T47D (cell line): ENCODE measurements at regions not wholly inside any gene's neighbourhood (a gene's known extent, or its start where the extent isn't known, plus 50 kb on each side); places are given as distances from the start of the nearest gene placed in this dataset.
"Not testable (repeated sequence)": the region's sequence is repeated elsewhere in the genome, so short reads cannot be mapped to it uniquely, and the experiment has no call there.

Experiments used
- DNase-seq, 2 experiments: peaks; one replicate each; pipeline versions ENCODE4 v3.0.0 to v3.0.0-alpha.2; 2011 to 2012; ENCODE audit warnings: low read depth in 1 of 2, low spot score in 1 of 2
- JUND ChIP-seq: IDR thresholded peaks from 2 replicates; pipeline ENCODE4 v1.6.1; 2012; ENCODE audit warnings: low read depth
- in situ Hi-C: cut with HindIII; loops from 2 replicates; pipeline ENCODE4 v1.10.0; 2016; ENCODE audit warnings: low sequenced_read_pairs, low pct_unique_long_range_greater_than_20kb

GRCh38 chr7:54416678-54417077, 125.5 kb upstream of the VSTM2A start:
- in situ Hi-C loops = no loop called here
- TF ChIP-seq JUND = no peak
- no peak for DNase-seq

- DNase-seq = no peak
- in situ Hi-C loops = no loop called here
- no peak for TF ChIP-seq JUND
Measured at GRCh38 chr7:54419209-54419608, 123.0 kb upstream of the VSTM2A start.

GRCh38 chr7:54426406-54426805, 115.8 kb upstream of the VSTM2A start:
- no peak for TF ChIP-seq JUND
- in situ Hi-C loops = no loop called here
- no peak for DNase-seq

- in situ Hi-C loops = no loop called here
- TF ChIP-seq JUND = no peak
Measured at GRCh38 chr7:54429111-54429510, 113.1 kb upstream of the VSTM2A start.

GRCh38 chr7:54439391-54439790, 102.8 kb upstream of the VSTM2A start:
- TF ChIP-seq JUND = no peak
- DNase-seq = no peak
- in situ Hi-C loops = no loop called here

More at GRCh38 chr7:54429111-54429510, 113.1 kb upstream of the VSTM2A start:
- DNase-seq = no peak

- DNase-seq, in situ Hi-C loops: not testable (repeated sequence)
Measured at GRCh38 chr7:54444046-54444686, 98.0 kb upstream of the VSTM2A start.

GRCh38 chr7:54453168-54453567, 89.0 kb upstream of the VSTM2A start:
- DNase-seq, in situ Hi-C loops: not testable (repeated sequence)

- in situ Hi-C loops, DNase-seq: not testable (repeated sequence)
Measured at GRCh38 chr7:54454700-54455099, 87.5 kb upstream of the VSTM2A start.

GRCh38 chr7:54465095-54465494, 77.1 kb upstream of the VSTM2A start:
- TF ChIP-seq JUND = no peak
- in situ Hi-C loops = no loop called here
- DNase-seq = no peak

- no peak for DNase-seq
- TF ChIP-seq JUND = no peak
- in situ Hi-C loops = no loop called here
Measured at GRCh38 chr7:54469740-54470139, 72.4 kb upstream of the VSTM2A start.

GRCh38 chr7:54476609-54477008, 65.6 kb upstream of the VSTM2A start:
- no peak for TF ChIP-seq JUND
- in situ Hi-C loops = no loop called here
- DNase-seq = no peak

GRCh38 chr7:54477083-54477482, 65.1 kb upstream of the VSTM2A start:
- in situ Hi-C loops = no loop called here
- no peak for TF ChIP-seq JUND
- DNase-seq = peak in 1 of 2 experiments; percentile 13

GRCh38 chr7:54483523-54483922, 58.7 kb upstream of the VSTM2A start:
- TF ChIP-seq JUND = no peak
- no peak for DNase-seq
- in situ Hi-C loops = no loop called here

GRCh38 chr7:54485044-54485443, 57.1 kb upstream of the VSTM2A start:
- DNase-seq = peak in 1 of 2 experiments; percentile 56
- TF ChIP-seq JUND = no peak
- in situ Hi-C loops = no loop called here
